ENCODE measurements at regions not wholly inside any gene's neighbourhood (a gene's known extent, or its start where the extent isn't known, plus 50 kb on each side); places are given as distances from the start of the nearest gene placed in this dataset.

DNA sequence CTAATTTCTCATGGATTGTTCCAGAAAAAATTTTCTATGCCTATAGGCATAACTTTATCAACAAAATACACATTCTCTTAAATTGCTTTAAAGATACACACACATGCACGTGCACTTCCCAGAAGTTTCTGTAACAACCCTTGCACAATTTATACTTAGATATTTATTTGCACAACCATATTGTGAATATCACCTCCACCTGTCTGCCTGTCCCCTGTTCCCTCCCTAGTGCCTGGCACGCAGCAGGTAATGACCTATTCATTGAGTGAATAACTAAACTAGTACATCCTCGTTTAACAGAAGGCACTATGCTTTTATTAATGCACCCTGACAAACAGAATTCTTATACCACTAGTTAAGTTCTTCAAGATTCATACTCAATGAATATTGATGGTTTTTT, 198.9 kb downstream of the BCAS1 start:
- H3K9ac ChIP-seq (ENCODE audit: low read length in 3 of 3), result peak overlapping the region in 1 of 3 donors; percentile 10
- FAIRE-seq (no peak), DNase-seq (no peak)
- no peak overlapping the region for H3K4me3 ChIP-seq (ENCODE audit: low read length in 3 of 3)
- no peaks in the 10 kb centered on the region for H3K9me3 ChIP-seq (ENCODE audit: control insufficient read depth in 2 of 3, insufficient read depth in 1 of 3, low read length in 3 of 3)
- H3K36me3 ChIP-seq (ENCODE audit: control insufficient read depth in 2 of 3, insufficient read depth in 3 of 3, low read length in 3 of 3), result no peaks in the 10 kb centered on the region
- H3K4me1 ChIP-seq (ENCODE audit: control insufficient read depth in 2 of 3, insufficient read depth in 2 of 3, low read depth in 1 of 3, low read length in 3 of 3), result peaks cover 15 to 32% (median 17%) of the 10 kb centered on the region in 3 donors
- TF ChIP-seq, protein P1, sequence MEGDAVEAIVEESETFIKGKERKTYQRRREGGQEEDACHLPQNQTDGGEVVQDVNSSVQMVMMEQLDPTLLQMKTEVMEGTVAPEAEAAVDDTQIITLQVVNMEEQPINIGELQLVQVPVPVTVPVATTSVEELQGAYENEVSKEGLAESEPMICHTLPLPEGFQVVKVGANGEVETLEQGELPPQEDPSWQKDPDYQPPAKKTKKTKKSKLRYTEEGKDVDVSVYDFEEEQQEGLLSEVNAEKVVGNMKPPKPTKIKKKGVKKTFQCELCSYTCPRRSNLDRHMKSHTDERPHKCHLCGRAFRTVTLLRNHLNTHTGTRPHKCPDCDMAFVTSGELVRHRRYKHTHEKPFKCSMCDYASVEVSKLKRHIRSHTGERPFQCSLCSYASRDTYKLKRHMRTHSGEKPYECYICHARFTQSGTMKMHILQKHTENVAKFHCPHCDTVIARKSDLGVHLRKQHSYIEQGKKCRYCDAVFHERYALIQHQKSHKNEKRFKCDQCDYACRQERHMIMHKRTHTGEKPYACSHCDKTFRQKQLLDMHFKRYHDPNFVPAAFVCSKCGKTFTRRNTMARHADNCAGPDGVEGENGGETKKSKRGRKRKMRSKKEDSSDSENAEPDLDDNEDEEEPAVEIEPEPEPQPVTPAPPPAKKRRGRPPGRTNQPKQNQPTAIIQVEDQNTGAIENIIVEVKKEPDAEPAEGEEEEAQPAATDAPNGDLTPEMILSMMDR (IDR thresholded peaks at IDR 0.05; ENCODE audit: borderline replicate concordance, extremely low read depth, insufficient read depth), result no peak
- intact Hi-C loops (cut with DNase I), result no loop called here
- no peaks in the 10 kb centered on the region for H3K27me3 ChIP-seq (ENCODE audit: control insufficient read depth, insufficient read depth, low read length)
- peak overlapping the region; percentile 53 to 59 for H3K27ac ChIP-seq (ENCODE audit: low read depth in 2 of 2, low read length in 2 of 2)

DNA sequence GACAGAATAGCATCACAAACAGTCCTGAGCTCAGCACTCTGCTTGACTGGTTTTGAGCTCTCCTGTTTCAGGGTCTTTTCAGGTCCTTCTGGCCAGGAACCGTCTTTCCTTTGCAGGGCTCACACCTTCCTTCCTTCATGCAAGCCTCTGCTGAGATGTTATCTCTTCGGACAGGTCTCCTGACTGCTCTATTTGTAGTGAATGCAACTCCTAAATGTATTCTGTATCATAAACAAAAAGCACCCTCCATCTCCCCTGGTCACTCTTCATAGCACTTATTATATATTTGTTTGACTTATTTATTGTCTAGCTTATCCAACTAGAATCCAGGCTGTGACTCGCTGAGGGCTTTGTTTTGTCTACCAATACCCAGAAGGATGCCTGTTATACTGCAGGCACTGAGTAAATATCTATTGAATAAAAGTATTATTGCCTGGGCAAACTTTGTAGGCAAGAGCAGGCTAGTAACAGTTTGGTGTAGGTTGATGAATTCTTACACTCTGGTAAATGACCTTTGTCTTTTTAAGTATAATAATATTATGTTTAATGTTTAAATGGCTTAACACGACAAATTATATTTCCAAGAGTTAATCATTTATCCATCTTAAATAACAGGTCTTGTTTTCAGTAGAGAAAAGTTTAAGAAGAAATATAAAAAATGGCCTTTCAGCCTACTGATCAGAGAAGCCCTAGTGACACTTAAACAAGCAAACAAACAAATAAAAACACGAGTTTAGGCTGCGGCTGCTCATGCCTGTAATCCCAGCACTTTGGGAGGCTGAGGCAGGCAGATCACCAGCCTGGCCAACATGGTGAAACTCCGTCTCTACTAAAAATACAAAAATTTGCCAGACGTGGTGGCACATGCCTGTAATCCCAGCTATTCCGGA, 199.7 kb downstream of the BCAS1 start:
- Histone ChIP-seq H3K27ac (ENCODE audit: low read depth in 2 of 2, low read length in 2 of 2) (peak overlapping the region; percentile 55 to 62), H3K9me3 (ENCODE audit: control insufficient read depth in 2 of 3, insufficient read depth in 1 of 3, low read length in 3 of 3) (no peaks in the 10 kb centered on the region), H3K36me3 (ENCODE audit: control insufficient read depth in 2 of 3, insufficient read depth in 3 of 3, low read length in 3 of 3) (no peaks in the 10 kb centered on the region), H3K9ac (ENCODE audit: low read length in 3 of 3) (no peak overlapping the region), H3K4me3 (ENCODE audit: low read length in 3 of 3) (no peak overlapping the region), H3K27me3 (ENCODE audit: control insufficient read depth, insufficient read depth, low read length) (no peaks in the 10 kb centered on the region), H3K4me1 (ENCODE audit: control insufficient read depth in 2 of 3, insufficient read depth in 2 of 3, low read depth in 1 of 3, low read length in 3 of 3) (peaks cover 19 to 32% (median 20%) of the 10 kb centered on the region in 3 donors)
- intact Hi-C loops (cut with DNase I), result no loop called here
- no peak for DNase-seq
- TF ChIP-seq, protein P1 (IDR thresholded peaks at IDR 0.05; ENCODE audit: borderline replicate concordance, extremely low read depth, insufficient read depth), result no peak
- FAIRE-seq, result no peak

DNA sequence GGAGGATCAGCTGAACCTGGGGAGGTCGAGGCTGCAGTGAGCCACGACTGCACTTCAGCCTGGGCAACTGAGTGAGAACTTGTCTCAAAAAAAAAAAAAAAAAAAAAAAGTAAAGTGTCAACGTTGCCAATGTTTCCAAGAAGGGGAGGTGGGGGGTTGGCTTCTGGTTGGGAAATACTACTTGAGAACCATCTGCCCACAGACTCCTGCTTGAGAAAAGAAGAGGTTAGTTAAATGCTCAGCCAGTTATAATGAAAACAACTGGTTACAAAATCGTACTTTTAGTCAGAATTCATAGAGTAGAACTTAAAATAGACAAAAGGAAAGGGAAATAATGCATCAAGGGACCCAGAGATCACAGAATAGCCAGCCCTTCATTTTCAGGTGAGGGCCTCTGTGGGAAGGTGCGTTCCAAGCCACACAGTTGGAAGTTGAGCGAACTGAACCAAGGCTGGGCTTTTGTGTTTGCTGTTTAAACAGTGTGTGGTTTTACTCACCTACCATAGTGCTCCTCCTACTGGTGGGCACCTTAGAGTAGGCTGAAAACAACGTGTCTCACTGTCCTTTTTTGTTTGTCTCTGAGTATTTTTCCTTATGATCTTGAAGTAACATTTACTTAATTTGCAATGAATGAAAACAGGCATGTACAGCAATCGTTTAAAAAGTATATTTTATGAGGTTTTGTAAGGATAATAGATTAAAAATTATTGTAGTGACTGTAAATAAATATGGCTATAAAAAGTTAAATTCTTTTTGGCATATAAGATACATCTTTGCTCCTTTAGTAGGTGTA, 200.7 kb downstream of the BCAS1 start:
- intact Hi-C loops (cut with DNase I), result no loop called here
- no peak overlapping the region for H3K4me3 ChIP-seq (ENCODE audit: low read length in 3 of 3)
- DNase-seq, result peak in 4 of 5 donors; percentile 57 to 91 (median 70)
- peak overlapping the region; percentile 62 to 78 for H3K27ac ChIP-seq (ENCODE audit: low read depth in 2 of 2, low read length in 2 of 2)
- H3K9ac ChIP-seq (ENCODE audit: low read length in 3 of 3), result peak overlapping the region in 1 of 3 donors; percentile 38
- TF ChIP-seq, protein P1 (IDR thresholded peaks at IDR 0.05; ENCODE audit: borderline replicate concordance, extremely low read depth, insufficient read depth), result peak; percentile 71
- no peaks in the 10 kb centered on the region for H3K27me3 ChIP-seq (ENCODE audit: control insufficient read depth, insufficient read depth, low read length)
- H3K36me3 ChIP-seq (ENCODE audit: control insufficient read depth in 2 of 3, insufficient read depth in 3 of 3, low read length in 3 of 3), result no peaks in the 10 kb centered on the region
- no peak for FAIRE-seq
- peaks cover 22 to 36% (median 24%) of the 10 kb centered on the region in 3 donors for H3K4me1 ChIP-seq (ENCODE audit: control insufficient read depth in 2 of 3, insufficient read depth in 2 of 3, low read depth in 1 of 3, low read length in 3 of 3)
- no peaks in the 10 kb centered on the region for H3K9me3 ChIP-seq (ENCODE audit: control insufficient read depth in 2 of 3, insufficient read depth in 1 of 3, low read length in 3 of 3)

All from kidney (tissue), 13 donors.